Hepatocyte (in vitro differentiated cells): ENCODE measurements at regions not wholly inside any gene's neighbourhood (a gene's known extent, or its start where the extent isn't known, plus 50 kb on each side); places are given as distances from the start of the nearest gene placed in this dataset.
A peak's percentile ranks its signal among the peaks of the same experiment; 100 is the strongest.

ENCODE experiments used
- DNase-seq: peaks from one replicate; pipeline ENCODE4 v3.0.0-alpha.2; 2016; ENCODE audit warnings: low spot score
- H2AFZ ChIP-seq: fragments of 200-600 bp; sonication (generic); 2 replicates; pipeline ENCODE4 v1.6.0; 2016; ENCODE audit warnings: antibody characterized with exemption, mild to moderate bottlenecking
- H3K27ac ChIP-seq: fragments of 200-600 bp; sonication (generic); 2 replicates; pipeline ENCODE4 v1.5.1; 2016; ENCODE audit warnings: mild to moderate bottlenecking
- H3K27me3 ChIP-seq: fragments of 200-600 bp; sonication (generic); 2 replicates; pipeline ENCODE4 v1.6.1; 2016
- H3K36me3 ChIP-seq: fragments of 200-600 bp; sonication (generic); replicated peaks from 2 replicates; pipeline ENCODE4 v1.5.1; 2016; ENCODE audit warnings: low read depth; ENCODE audit not compliant: insufficient read depth
- H3K4me1 ChIP-seq: fragments of 200-600 bp; sonication (generic); 2 replicates; pipeline ENCODE4 v1.5.1; 2016; ENCODE audit warnings: mild to moderate bottlenecking, moderate library complexity; ENCODE audit not compliant: insufficient read depth
- H3K4me2 ChIP-seq: fragments of 200-600 bp; sonication (generic); 2 replicates; pipeline ENCODE4 v1.6.0; 2016
- H3K4me3 ChIP-seq: fragments of 200-600 bp; sonication (generic); 2 replicates; pipeline ENCODE4 v1.5.1; 2016; ENCODE audit warnings: mild to moderate bottlenecking
- H3K79me2 ChIP-seq: fragments of 200-600 bp; sonication (generic); 2 replicates; pipeline ENCODE4 v1.6.0; 2017; ENCODE audit warnings: mild to moderate bottlenecking
- H3K9me2 ChIP-seq: fragments of 200-600 bp; sonication (generic); replicated peaks from 2 replicates; pipeline ENCODE4 v1.6.0; 2017; ENCODE audit warnings: mild to moderate bottlenecking; ENCODE audit not compliant: insufficient read depth
- H3K9me3 ChIP-seq: fragments of 200-600 bp; sonication (generic); 2 replicates; pipeline ENCODE4 v1.5.1; 2016; ENCODE audit warnings: low read depth, mild to moderate bottlenecking
- H4K20me1 ChIP-seq: fragments of 200-600 bp; sonication (generic); 2 replicates; pipeline ENCODE4 v1.6.0; 2016; ENCODE audit warnings: mild to moderate bottlenecking; ENCODE audit not compliant: insufficient read depth, poor library complexity, severe bottlenecking
- CTCF ChIP-seq: fragments of 200-600 bp; sonication (generic); IDR thresholded peaks from 2 replicates; pipeline ENCODE4 v1.5.1; 2016; ENCODE audit warnings: antibody characterized with exemption, mild to moderate bottlenecking; ENCODE audit not compliant: poor library complexity
- EZH2 ChIP-seq: fragments of 200-600 bp; sonication (generic); IDR thresholded peaks from 2 replicates; pipeline ENCODE4 v1.6.1; 2016; ENCODE audit warnings: antibody characterized with exemption, mild to moderate bottlenecking, borderline replicate concordance
- EZH2phosphoT487 ChIP-seq: fragments of 200-600 bp; sonication (generic); IDR thresholded peaks from one replicate; pipeline ENCODE4 v1.6.1; 2018; ENCODE audit warnings: antibody characterized with exemption, mild to moderate bottlenecking, low read depth, moderate library complexity; ENCODE audit not compliant: unreplicated experiment, severe bottlenecking
- WGBS: methylation state at CpG from one replicate; pipeline ENCODE4 v1.1.6; 2016; ENCODE audit warnings: low lambda C conversion rate; ENCODE audit errors: missing lambda C conversion rate; 5-methylcytosine and 5-hydroxymethylcytosine counted together

GRCh38 chr5:61625137-61625561 is 293.1 kb downstream of the ZSWIM6 start:
- TF ChIP-seq EZH2phosphoT487, result no peak
- no peak for TF ChIP-seq EZH2
- no peak for TF ChIP-seq CTCF
- DNase-seq, result no peak
- Histone ChIP-seq H3K27me3 (no peaks in the 10 kb centered on the region), H3K4me3 (peak overlapping the region; percentile 80), H3K36me3 (no peaks in the 10 kb centered on the region), H3K4me2 (peak overlapping the region; percentile 85), H4K20me1 (no peaks in the 10 kb centered on the region), H2AFZ (peak overlapping the region; percentile 99), H3K79me2 (no peaks in the 10 kb centered on the region), H3K9me3 (no peaks in the 10 kb centered on the region), H3K9me2 (no peaks in the 10 kb centered on the region), H3K27ac (no peak overlapping the region), H3K4me1 (no peaks in the 10 kb centered on the region)
- WGBS, result 28% methylated on average over 11 of the region's 11 CpGs

- TF ChIP-seq EZH2 (no peak), CTCF (no peak)
- peak; percentile 73 for DNase-seq
- 14% methylated on average over 37 of the region's 76 CpGs for WGBS
- no peaks in the 10 kb centered on the region for H4K20me1 ChIP-seq
- peak overlapping the region; percentile 85 for H3K4me2 ChIP-seq
- H3K9me2 ChIP-seq, result no peaks in the 10 kb centered on the region
- no peaks in the 10 kb centered on the region for H3K36me3 ChIP-seq
- peak overlapping the region; percentile 81 for H3K27ac ChIP-seq
- H3K79me2 ChIP-seq, result no peaks in the 10 kb centered on the region
- H3K27me3 ChIP-seq, result no peaks in the 10 kb centered on the region
- H3K4me3 ChIP-seq, result peak overlapping the region; percentile 80
- H3K4me1 ChIP-seq, result no peaks in the 10 kb centered on the region
- no peaks in the 10 kb centered on the region for H3K9me3 ChIP-seq
- H2AFZ ChIP-seq, result peak overlapping the region; percentile 99
Observed at GRCh38 chr5:61625681-61626621, 293.9 kb downstream of the ZSWIM6 start.

- H4K20me1 ChIP-seq, result no peaks in the 10 kb centered on the region
- DNase-seq, result no peak
- no peaks in the 10 kb centered on the region for H3K79me2 ChIP-seq
- WGBS, result 79% methylated on average over 10 of the region's 10 CpGs
- no peaks in the 10 kb centered on the region for H3K9me3 ChIP-seq
- no peak overlapping the region for H3K27ac ChIP-seq
- H3K4me3 ChIP-seq, result no peak overlapping the region
- H3K36me3 ChIP-seq, result no peaks in the 10 kb centered on the region
- H3K27me3 ChIP-seq, result no peaks in the 10 kb centered on the region
- TF ChIP-seq EZH2phosphoT487 (no peak), EZH2 (no peak), CTCF (no peak)
- no peaks in the 10 kb centered on the region for H3K9me2 ChIP-seq
- peak overlapping the region; percentile 99 for H2AFZ ChIP-seq
- H3K4me1 ChIP-seq, result no peaks in the 10 kb centered on the region
- H3K4me2 ChIP-seq, result peak overlapping the region; percentile 85
Observed at GRCh38 chr5:61626639-61627282, 294.7 kb downstream of the ZSWIM6 start.
